SH-SY5Y (cell line): ENCODE measurements at regions not wholly inside any gene's neighbourhood (a gene's known extent, or its start where the extent isn't known, plus 50 kb on each side); places are given as distances from the start of the nearest gene placed in this dataset.
A peak's percentile ranks its signal among the peaks of the same experiment; 100 is the strongest.

Experiments used
- GATA2 ChIP-seq: IDR thresholded peaks from 2 replicates; pipeline ENCODE4 v1.6.1; 2011; ENCODE audit warnings: mild to moderate bottlenecking, low read depth, low read length
- GATA3 ChIP-seq: IDR thresholded peaks from 2 replicates; pipeline ENCODE4 v1.6.1; 2011; ENCODE audit warnings: low read depth, mild to moderate bottlenecking, low read length, moderate library complexity

GRCh38 chr17:71656964-71657858, 463.6 kb upstream of the SOX9 start:
- TF ChIP-seq GATA2 (peak; percentile 66), GATA3 (no peak)

GRCh38 chr17:71658996-71659395, 461.8 kb upstream of the SOX9 start:
- TF ChIP-seq GATA2 (no peak), GATA3 (no peak)

GRCh38 chr17:71664861-71665260, 456.0 kb upstream of the SOX9 start:
- TF ChIP-seq GATA3 (no peak), GATA2 (no peak)

- TF ChIP-seq GATA3 (no peak), GATA2 (no peak)
Observed at GRCh38 chr17:71666047-71666446, 454.8 kb upstream of the SOX9 start.

- TF ChIP-seq GATA3: no peak
- no peak for TF ChIP-seq GATA2
Observed at GRCh38 chr17:71667661-71668060, 453.2 kb upstream of the SOX9 start.

- TF ChIP-seq GATA3: no peak
- no peak for TF ChIP-seq GATA2
Observed at GRCh38 chr17:71668807-71669206, 452.0 kb upstream of the SOX9 start.

- TF ChIP-seq GATA3: no peak
- no peak for TF ChIP-seq GATA2
Observed at GRCh38 chr17:71677439-71677838, 443.4 kb upstream of the SOX9 start.

GRCh38 chr17:71679832-71680231, 441.0 kb upstream of the SOX9 start:
- no peak for TF ChIP-seq GATA2
- no peak for TF ChIP-seq GATA3

- TF ChIP-seq GATA2: no peak
- TF ChIP-seq GATA3: no peak
Observed at GRCh38 chr17:71681427-71682173, 439.2 kb upstream of the SOX9 start.

GRCh38 chr17:71682174-71682494, 438.7 kb upstream of the SOX9 start:
- TF ChIP-seq GATA2 (no peak), GATA3 (no peak)

GRCh38 chr17:71689782-71690181, 431.0 kb upstream of the SOX9 start:
- no peak for TF ChIP-seq GATA2

- TF ChIP-seq GATA3 (no peak), GATA2 (no peak)
Observed at GRCh38 chr17:71699907-71700306, 420.9 kb upstream of the SOX9 start.

- TF ChIP-seq GATA3 (no peak), GATA2 (no peak)
Observed at GRCh38 chr17:71703701-71704100, 417.1 kb upstream of the SOX9 start.

- TF ChIP-seq GATA3 (no peak), GATA2 (no peak)
Observed at GRCh38 chr17:71709271-71709890, 411.4 kb upstream of the SOX9 start.
